Fibroblast of lung (primary cell): ENCODE measurements at regions not wholly inside any gene's neighbourhood (a gene's known extent, or its start where the extent isn't known, plus 50 kb on each side); places are given as distances from the start of the nearest gene placed in this dataset.
"Not testable (repeated sequence)": the region's sequence is repeated elsewhere in the genome, so short reads cannot be mapped to it uniquely, and the experiment has no call there.

ENCODE experiments used
- DNase-seq, 2 donors: peaks; one replicate each; pipeline versions ENCODE4 v3.0.0 to v3.0.0-alpha.2; 2010; ENCODE audit warnings: low read depth in 2 of 2
- H2AFZ ChIP-seq: 2 replicates; pipeline ENCODE4 v1.5.1; 2012; ENCODE audit warnings: low read length, control low read depth, inconsistent platforms
- H3K27ac ChIP-seq: 2 replicates; pipeline ENCODE4 v1.5.1; 2011; ENCODE audit warnings: low read length, control low read depth; ENCODE audit not compliant: insufficient read depth
- H3K27me3 ChIP-seq: 2 replicates; pipeline ENCODE4 v1.5.1; 2011; ENCODE audit warnings: mild to moderate bottlenecking, low read length; ENCODE audit not compliant: control insufficient read depth, insufficient read depth
- H3K36me3 ChIP-seq: 2 replicates; pipeline ENCODE4 v1.5.1; 2011; ENCODE audit warnings: low read length; ENCODE audit not compliant: control insufficient read depth, insufficient read depth
- H3K4me1 ChIP-seq: 2 replicates; pipeline ENCODE4 v1.5.1; 2011; ENCODE audit warnings: low read length; ENCODE audit not compliant: control insufficient read depth, insufficient read depth; ENCODE audit errors: extremely low read depth
- H3K4me2 ChIP-seq: 2 replicates; pipeline ENCODE4 v1.5.1; 2011; ENCODE audit warnings: low read length, control low read depth; ENCODE audit not compliant: insufficient read depth; ENCODE audit errors: extremely low read depth
- H3K4me3 ChIP-seq, 4 experiments: fragments of 200-600 bp in 1 of 4; sonication (generic) in 1 of 4; replicated peaks in 1 of 4; 2 replicates each; pipeline ENCODE4 v1.5.1; 2011 to 2016; ENCODE audit warnings: low read length in 4 of 4, low read depth in 3 of 4, mild to moderate bottlenecking in 3 of 4, control low read depth in 2 of 4, inconsistent platforms in 1 of 4, mixed read lengths in 1 of 4; ENCODE audit not compliant: insufficient read depth in 1 of 4; ENCODE audit errors: control extremely low read depth in 1 of 4
- H3K79me2 ChIP-seq: 2 replicates; pipeline ENCODE4 v1.5.1; 2012; ENCODE audit warnings: mild to moderate bottlenecking, low read length, inconsistent platforms; ENCODE audit not compliant: control insufficient read depth, insufficient read depth
- H3K9ac ChIP-seq: 2 replicates; pipeline ENCODE4 v1.5.1; 2011; ENCODE audit warnings: mild to moderate bottlenecking, low read length, control low read depth; ENCODE audit not compliant: insufficient read depth
- H3K9me3 ChIP-seq: 2 replicates; pipeline ENCODE4 v1.5.1; 2012; ENCODE audit warnings: low read depth, low read length; ENCODE audit not compliant: control insufficient read depth, insufficient read depth
- H4K20me1 ChIP-seq: 2 replicates; pipeline ENCODE4 v1.5.1; 2011; ENCODE audit warnings: low read length; ENCODE audit not compliant: control insufficient read depth, insufficient read depth; ENCODE audit errors: extremely low read depth
- EZH2 ChIP-seq: IDR thresholded peaks from 2 replicates; pipeline ENCODE4 v1.5.1; 2012; ENCODE audit warnings: low read length, control low read depth, mild to moderate bottlenecking; ENCODE audit errors: missing control alignments
- TF ChIP-seq, protein P1 (sequence below), 2 donors: IDR thresholded peaks in 1 of 2; conservative IDR thresholded peaks in 1 of 2; 1 replicate in 1 of 2; 2 replicates in 1 of 2; pipeline ENCODE4 v1.5.1; 2011 to 2012; ENCODE audit warnings: low read length in 2 of 2, control low read depth in 1 of 2, inconsistent platforms in 1 of 2, low read depth in 1 of 2, mild to moderate bottlenecking in 1 of 2

DNA sequence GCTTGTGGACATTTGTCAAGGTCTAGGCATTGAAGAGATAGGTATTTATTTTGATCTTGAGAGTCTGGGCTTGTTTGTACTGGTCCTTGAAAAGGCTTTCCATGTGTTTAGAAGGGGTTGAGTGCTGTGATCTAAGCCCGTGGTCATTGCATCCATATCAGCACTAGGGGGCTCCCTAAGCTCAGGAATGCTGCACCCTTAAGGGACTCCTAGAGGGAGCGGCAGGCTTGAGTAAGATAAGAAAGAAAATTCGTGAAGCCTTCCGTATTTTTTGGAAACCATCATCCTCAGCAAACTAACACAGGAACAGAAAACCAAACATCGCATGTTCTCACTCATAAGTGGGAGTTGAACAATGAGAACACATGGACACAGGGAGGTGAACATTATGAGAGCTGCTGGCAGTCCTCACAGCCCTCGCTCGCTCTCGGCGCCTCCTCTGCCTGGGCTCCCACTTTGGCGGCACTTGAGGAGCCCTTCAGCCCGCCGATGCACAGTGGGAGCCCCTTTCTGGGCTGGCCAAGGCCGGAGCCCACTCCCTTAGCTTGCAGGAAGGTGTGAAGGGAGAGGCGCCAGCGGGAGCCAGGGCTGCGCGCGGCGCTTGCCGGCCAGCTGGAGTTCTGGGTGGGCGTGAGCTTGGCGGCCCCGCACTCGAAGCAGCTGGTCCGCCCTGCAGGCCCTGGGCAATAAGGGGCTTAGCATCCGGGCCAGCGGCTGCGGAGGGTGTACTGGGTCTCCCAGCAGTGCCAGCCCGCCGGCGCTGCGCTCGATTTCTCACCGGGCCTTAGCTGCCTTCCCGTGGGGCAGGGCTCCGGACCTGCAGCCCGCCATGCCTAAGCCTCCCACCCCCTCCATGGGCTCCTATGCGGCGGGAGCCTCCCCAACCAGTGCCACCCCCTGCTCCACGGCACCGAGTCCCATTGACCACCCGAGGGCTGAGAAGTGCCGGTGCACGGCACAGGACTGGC, 201.2 kb upstream of the PCDH18 start:
- H3K4me1 ChIP-seq, H3K4me2 ChIP-seq, H3K79me2 ChIP-seq, H3K27ac ChIP-seq, H4K20me1 ChIP-seq, H3K4me3 ChIP-seq, H3K36me3 ChIP-seq, H3K9ac ChIP-seq, H2AFZ ChIP-seq, H3K9me3 ChIP-seq, H3K27me3 ChIP-seq: not testable (repeated sequence)
- DNase-seq, result peak; percentile 9 to 11
- TF ChIP-seq, protein P1, sequence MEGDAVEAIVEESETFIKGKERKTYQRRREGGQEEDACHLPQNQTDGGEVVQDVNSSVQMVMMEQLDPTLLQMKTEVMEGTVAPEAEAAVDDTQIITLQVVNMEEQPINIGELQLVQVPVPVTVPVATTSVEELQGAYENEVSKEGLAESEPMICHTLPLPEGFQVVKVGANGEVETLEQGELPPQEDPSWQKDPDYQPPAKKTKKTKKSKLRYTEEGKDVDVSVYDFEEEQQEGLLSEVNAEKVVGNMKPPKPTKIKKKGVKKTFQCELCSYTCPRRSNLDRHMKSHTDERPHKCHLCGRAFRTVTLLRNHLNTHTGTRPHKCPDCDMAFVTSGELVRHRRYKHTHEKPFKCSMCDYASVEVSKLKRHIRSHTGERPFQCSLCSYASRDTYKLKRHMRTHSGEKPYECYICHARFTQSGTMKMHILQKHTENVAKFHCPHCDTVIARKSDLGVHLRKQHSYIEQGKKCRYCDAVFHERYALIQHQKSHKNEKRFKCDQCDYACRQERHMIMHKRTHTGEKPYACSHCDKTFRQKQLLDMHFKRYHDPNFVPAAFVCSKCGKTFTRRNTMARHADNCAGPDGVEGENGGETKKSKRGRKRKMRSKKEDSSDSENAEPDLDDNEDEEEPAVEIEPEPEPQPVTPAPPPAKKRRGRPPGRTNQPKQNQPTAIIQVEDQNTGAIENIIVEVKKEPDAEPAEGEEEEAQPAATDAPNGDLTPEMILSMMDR (conservative IDR thresholded peaks at IDR 0.05 in 1 of 2, IDR thresholded peaks at IDR 0.05 in 1 of 2; ENCODE audit: low read depth in 1 of 2, low read length in 2 of 2), result peak in 1 of 2 donors; percentile 6

DNA sequence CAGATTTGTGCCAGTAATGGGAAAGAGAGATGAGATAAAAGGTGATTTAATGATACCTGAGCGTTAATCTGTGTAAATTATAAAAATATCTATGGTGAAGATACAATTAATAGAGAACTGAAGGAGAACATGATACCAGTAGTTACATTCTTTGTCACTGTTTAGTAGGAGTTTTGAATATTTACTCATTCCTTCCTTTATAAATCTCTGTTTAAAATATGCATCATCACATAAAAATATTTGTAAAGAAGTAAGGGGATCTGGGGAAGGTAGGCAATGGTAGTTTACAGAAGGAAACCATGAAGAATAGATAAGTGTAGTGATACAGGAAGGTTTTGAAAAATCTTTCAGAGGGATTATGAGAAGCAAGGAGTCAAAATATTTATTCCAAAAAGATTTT, 190.6 kb upstream of the PCDH18 start:
- H3K4me1 ChIP-seq, result no peaks in the 10 kb centered on the region
- TF ChIP-seq EZH2, result no peak
- TF ChIP-seq, protein P1 (conservative IDR thresholded peaks at IDR 0.05 in 1 of 2, IDR thresholded peaks at IDR 0.05 in 1 of 2; ENCODE audit: low read depth in 1 of 2, low read length in 2 of 2), result no peak
- no peak overlapping the region for H3K4me2 ChIP-seq
- no peak overlapping the region for H3K4me3 ChIP-seq
- no peak overlapping the region for H3K9ac ChIP-seq
- no peak for DNase-seq
- no peaks in the 10 kb centered on the region for H4K20me1 ChIP-seq
- H3K27ac ChIP-seq, result no peak overlapping the region
- H3K36me3 ChIP-seq, result no peaks in the 10 kb centered on the region
- no peaks in the 10 kb centered on the region for H3K27me3 ChIP-seq
- H3K9me3 ChIP-seq, result no peaks in the 10 kb centered on the region
- no peaks in the 10 kb centered on the region for H3K79me2 ChIP-seq
- no peak overlapping the region for H2AFZ ChIP-seq

DNA sequence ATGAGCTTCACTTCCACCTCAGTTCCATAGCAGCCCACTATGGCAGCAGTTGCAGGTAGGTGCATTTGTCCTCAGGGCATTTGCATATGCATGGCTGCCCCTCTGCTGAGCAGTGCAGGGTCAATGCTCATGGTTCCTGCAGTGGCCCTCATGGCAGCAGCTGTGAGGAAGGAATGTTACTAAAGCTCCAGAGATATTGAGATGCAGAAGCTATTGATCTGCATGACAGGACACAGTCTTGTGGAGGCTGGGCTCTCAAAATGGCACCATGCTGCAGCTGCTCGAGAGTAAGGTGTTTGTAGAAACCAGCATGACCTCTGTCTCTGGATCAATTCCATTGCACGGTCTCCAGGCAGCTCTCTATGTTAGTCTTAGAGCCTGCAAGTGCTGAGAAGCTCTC, 179.2 kb upstream of the PCDH18 start:
- Histone ChIP-seq H3K27me3 (no peaks in the 10 kb centered on the region), H3K9ac (no peak overlapping the region), H3K36me3 (no peaks in the 10 kb centered on the region), H3K4me2 (no peak overlapping the region), H4K20me1 (no peaks in the 10 kb centered on the region), H3K9me3 (no peaks in the 10 kb centered on the region), H3K79me2 (no peaks in the 10 kb centered on the region), H2AFZ (no peak overlapping the region), H3K27ac (no peak overlapping the region), H3K4me1 (peaks cover 2% of the 10 kb centered on the region), H3K4me3 (no peak overlapping the region)
- no peak for TF ChIP-seq EZH2
- TF ChIP-seq, protein P1 (conservative IDR thresholded peaks at IDR 0.05 in 1 of 2, IDR thresholded peaks at IDR 0.05 in 1 of 2; ENCODE audit: low read depth in 1 of 2, low read length in 2 of 2), result no peak
- no peak for DNase-seq
